ENCODE measurements at regions not wholly inside any gene's neighbourhood (a gene's known extent, or its start where the extent isn't known, plus 50 kb on each side); places are given as distances from the start of the nearest gene placed in this dataset.

GRCh38 chr15:92753591-92753990 lies 98.0 kb upstream of the FAM174B start:
- no peak for TF ChIP-seq CTCF (IDR thresholded peaks at IDR 0.05)
- no peak for TF ChIP-seq POLR2AphosphoS5 (IDR thresholded peaks at IDR 0.05)
- no peak for TF ChIP-seq EP300 (IDR thresholded peaks at IDR 0.05)
- TF ChIP-seq POLR2A (IDR thresholded peaks at IDR 0.05; ENCODE audit: low read depth): no peak

All from esophagus muscularis mucosa (tissue), 4 donors.